ENCODE measurements at regions not wholly inside any gene's neighbourhood (a gene's known extent, or its start where the extent isn't known, plus 50 kb on each side); places are given as distances from the start of the nearest gene placed in this dataset.

GRCh38 chr2:18268400-18268799 lies 292.1 kb downstream of the RDH14 start (continued):
- no peak for TF ChIP-seq TBP (IDR thresholded peaks at IDR 0.05; ENCODE audit: low read depth, low read length)
- TF ChIP-seq TAF7 (optimal IDR thresholded peaks at IDR 0.05; ENCODE audit: borderline replicate concordance, low read depth, low read length) = no peak
- no peak for TF ChIP-seq MAFK (IDR thresholded peaks at IDR 0.05; ENCODE audit: low read depth, low read length)
